Stimulated activated CD4-positive, alpha-beta T cell treated with anti-CD3 and anti-CD28 coated beads, TNF-alpha, amount 100 ng/mL, for 1 hour (primary cell): ENCODE measurements at regions not wholly inside any gene's neighbourhood (a gene's known extent, or its start where the extent isn't known, plus 50 kb on each side); places are given as distances from the start of the nearest gene placed in this dataset.
"Not testable (repeated sequence)": the region's sequence is repeated elsewhere in the genome, so short reads cannot be mapped to it uniquely, and the experiment has no call there.

Experiments
- DNase-seq, 3 donors: peaks; one replicate each; pipeline ENCODE4 v3.0.0-alpha.2; 2020; ENCODE audit warnings: low read depth in 3 of 3, low spot score in 1 of 3

DNA sequence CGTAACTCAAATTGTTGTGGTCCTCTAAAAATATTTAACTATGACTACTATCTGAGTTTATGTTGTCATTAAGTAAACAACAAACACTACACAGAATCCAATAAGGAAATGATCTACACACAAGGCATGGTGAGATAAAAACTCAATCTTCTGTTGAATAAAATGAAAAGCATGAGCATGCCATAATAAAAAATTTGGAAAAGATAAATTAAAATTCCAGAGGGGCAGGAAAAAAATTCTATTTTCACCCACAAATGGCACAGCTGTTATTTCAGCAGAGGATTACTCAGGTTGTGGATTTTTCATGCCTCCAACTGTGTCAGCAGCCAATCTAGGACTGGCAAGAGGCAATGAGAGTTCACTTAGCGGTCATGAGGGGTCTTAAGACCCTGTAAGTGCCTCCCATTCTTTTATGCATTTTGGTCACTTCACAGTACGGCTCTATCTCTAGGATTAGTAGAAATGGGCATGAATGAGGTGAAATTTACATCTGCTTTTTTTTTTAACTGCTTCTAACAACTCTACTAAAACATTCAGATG is 639.8 kb upstream of the DIPK2B start:
- no peak for DNase-seq

GRCh38 chrX:45830343-45830742 is 629.7 kb upstream of the DIPK2B start:
- no peak for DNase-seq

DNA sequence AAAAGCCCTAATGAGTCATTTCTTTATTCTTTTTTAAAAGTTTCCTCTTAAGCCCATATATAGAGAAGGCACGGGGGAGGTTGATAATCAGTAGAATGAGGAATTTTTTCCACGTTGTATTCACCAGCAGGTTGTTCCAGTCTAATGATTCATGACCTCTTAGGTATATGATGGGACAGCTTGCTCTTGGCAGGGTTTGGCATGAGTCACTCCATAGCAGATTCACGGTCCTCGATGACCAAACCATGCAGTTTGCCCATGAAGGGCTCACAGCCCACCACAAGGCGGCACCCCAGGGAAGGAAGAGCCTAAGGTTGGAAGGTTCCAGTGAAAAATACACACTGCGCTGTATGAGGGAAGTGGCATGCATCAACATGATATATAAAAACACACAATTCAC is 623.8 kb upstream of the DIPK2B start:
- peak in 1 of 3 donors; percentile 31 for DNase-seq

- no peak for DNase-seq
Observed at GRCh38 chrX:45823536-45823935, 622.9 kb upstream of the DIPK2B start.

GRCh38 chrX:45822124-45822523 is 621.4 kb upstream of the DIPK2B start:
- no peak for DNase-seq

- no peak for DNase-seq
Observed at GRCh38 chrX:45818913-45819312, 618.2 kb upstream of the DIPK2B start.

- DNase-seq = no peak
Observed at GRCh38 chrX:45815441-45815840, 614.8 kb upstream of the DIPK2B start.

- DNase-seq = no peak
Observed at GRCh38 chrX:45811326-45811725, 610.6 kb upstream of the DIPK2B start.

- no peak for DNase-seq
Observed at GRCh38 chrX:45807572-45808425, 607.1 kb upstream of the DIPK2B start.

DNA sequence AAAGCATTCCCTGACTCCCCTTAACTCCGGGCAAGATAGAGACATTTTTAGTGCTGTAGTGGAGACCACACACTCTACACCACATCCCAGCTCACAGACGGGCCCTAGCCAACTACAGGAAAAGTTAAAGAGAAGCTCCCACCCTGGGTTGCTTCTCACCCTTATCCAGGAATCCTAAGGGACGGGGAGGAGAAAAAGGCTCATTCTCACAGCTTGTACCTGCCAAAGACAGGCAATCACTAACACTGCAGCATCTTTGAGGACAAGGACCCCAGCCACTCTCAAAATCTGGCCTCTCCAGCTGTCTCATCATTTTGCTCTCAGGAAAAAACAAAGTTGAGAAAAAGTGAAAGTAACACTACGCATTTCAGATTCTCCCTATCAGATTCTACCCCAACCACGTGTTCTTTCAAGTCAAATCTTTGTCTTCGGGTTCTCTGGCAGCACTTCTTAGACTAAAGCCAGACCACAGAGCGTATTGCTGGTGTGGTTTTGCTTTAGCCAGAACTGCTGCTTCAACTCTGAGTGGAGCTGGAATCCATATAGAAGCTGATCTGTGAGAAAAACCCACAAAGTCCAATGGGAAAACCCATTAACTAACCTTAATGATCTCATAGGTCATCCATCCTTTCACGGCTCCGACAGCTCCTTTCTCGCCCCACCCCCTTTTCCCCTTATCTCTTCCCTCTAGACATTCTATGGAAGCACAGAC is 605.9 kb upstream of the DIPK2B start:
- peak in 1 of 3 donors; percentile 4 for DNase-seq

DNA sequence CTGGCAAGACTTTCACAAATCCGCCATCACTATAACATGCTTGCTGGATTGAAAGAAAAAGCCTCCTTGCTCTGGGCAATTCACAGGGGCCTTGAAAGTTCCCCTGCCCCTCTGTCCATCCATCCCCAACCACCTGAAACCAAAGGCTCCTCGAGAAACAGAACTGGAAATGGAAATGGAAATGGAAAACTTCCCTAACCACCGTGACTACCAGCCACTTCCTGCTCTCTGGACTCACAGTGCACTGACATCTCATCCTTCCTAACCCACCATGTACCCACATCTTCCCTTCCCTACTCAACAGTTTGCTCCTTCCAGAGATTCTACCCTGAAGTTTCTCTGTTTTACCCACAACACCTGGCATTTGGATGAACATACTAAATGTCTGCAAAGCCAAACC is 603.6 kb upstream of the DIPK2B start:
- no peak for DNase-seq

DNA sequence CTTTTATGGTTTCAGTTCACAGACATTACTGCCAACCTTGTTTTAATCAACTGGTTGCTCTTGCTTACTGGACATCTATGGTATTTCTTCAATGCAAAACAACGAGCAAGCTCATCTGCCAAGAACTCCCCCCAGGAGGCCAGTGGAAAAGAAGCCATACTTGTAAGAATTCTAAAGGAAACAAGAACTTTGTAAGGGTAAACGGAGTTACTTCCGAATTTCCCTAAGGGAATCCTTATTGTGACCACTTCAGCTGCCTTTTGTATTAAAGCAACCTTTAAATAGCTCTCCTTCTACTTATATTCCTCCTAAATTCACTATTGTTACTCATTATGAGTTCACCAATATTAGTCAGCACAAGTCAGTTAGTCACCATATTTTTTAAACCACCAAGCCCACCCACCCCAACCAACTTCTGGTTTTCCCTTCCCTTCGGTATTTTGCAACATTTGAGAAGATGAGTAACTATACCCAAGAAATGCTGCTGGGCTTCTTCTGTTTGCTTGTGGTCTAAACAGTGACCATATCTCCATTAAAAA is 602.8 kb upstream of the DIPK2B start:
- no peak for DNase-seq

DNA sequence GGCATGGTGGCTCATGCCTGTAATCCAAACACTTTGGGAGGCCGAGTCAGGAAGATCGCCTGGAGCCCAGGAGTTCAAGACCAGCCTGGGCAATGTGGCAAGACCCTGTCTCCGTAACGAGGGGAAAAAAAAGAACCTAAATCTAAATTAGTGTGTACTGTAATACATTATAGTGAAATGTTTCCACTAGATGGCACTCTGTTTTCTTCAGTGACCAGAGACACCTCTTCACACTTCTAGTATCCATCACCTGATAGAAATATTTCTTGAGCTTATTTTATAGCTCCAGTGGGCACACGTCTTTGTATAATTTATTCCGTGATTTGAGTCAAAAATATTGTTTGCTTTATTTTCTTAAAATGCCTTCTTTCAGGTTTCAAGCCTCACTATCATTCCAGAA is 600.9 kb upstream of the DIPK2B start:
- DNase-seq = no peak

DNA sequence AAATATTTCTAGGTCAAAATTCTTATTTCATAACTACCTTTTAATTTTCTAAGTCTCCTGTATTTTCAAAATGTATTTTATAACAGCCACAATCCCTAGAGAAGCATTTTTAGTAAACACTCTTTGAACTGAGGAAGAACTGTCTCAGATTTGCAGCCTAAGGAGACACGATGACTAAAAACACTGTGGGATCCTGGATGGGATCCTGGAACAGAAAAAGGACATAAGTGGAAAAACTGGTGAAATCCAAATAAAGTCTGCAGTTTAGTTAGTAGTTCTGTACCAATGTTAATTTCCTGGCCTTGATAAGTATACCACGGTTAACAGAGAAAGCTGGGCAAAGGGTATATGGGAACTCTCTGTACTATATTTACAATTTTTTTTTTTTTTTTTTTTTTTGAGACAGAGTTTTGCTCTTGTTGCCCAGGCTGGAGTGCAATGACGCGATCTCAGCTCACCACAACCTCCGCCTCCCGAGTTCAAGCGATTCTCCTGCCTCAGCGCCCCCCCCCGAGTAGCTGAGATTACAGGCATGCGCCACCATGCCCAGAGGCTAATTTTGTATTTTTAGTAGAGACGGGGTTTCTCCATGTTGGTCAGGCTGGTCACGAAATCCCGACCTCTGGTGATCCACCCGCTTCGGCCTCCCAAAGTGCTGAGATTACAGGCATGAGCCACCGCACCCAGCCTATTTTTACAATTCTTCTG is 600.2 kb upstream of the DIPK2B start:
- DNase-seq = not testable (repeated sequence)

GRCh38 chrX:45799576-45799975 is 598.9 kb upstream of the DIPK2B start:
- no peak for DNase-seq

DNA sequence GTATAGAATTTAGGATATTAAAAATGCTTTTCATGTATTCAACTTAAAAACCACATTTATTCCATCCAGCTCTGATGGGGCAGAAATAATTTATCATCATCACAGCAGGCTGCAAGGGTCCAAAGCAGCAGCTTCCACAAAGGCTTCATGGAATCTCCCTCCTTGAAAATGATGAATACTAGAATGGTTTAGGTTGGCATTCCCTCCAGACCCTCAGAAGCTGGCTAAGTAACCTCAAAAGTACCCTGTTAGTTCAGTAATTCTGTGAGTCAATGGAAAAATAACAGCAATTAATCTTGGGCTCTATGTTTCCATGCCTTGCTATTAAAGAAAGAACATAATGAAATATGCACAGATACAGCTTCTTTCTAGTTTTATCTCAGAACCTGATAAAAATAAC is 594.9 kb upstream of the DIPK2B start:
- no peak for DNase-seq

- DNase-seq = no peak
Observed at GRCh38 chrX:45794995-45795337, 594.3 kb upstream of the DIPK2B start.

DNA sequence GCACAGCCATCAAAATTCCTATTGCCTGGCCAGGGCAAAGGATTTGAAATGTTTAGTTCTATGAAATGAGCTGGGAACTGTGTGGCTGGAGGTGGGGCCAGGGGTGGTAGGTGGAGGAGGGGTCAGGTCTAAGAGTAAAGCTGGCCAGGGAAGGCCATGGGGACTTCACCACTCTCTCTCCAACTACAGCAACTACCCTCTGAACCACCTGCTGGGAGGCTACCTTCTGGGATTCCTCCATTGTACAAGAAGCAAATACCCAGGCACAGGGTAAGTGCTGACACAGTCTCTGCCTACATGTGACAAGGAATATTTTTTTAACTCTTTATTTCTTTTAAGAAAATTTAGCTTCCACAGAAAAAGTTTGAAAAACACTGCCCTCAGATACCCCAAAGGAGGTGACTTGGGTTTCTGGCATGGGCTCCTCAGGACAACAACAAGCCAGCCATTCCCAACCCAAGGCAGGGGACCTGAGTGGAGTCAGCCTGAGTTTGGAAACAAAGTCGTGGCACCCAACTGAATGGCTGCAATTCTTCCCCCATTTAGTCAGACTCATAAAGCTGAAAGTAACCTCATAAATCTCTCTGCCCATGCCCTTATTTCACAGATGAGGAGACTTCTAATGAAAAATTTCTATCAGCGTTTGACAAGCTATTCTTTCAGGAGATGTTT is 593.8 kb upstream of the DIPK2B start:
- no peak for DNase-seq

GRCh38 chrX:45788941-45789348 is 588.3 kb upstream of the DIPK2B start:
- no peak for DNase-seq

- DNase-seq = no peak
Observed at GRCh38 chrX:45788315-45788714, 587.6 kb upstream of the DIPK2B start.

DNA sequence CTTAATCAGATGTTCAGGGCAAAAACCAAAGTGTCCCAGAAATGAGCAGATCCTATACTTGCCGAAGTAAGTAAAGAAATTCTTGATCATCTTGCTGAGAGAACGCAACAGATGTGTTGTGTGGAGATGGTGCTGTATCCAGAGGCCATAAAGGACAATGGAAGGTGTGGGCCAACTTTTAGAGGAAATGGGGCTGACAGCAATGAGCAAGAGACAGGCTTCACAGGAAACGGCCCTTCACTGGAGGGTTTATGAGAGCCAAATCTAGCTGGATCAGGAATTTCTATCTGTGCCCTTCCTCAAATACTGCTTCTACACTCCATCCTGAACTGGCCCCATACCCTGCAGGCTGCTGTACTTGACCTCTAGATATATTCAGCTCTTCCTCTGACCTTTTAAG is 583.9 kb upstream of the DIPK2B start:
- no peak for DNase-seq
